SK-N-SH (cell line): ENCODE measurements at regions not wholly inside any gene's neighbourhood (a gene's known extent, or its start where the extent isn't known, plus 50 kb on each side); places are given as distances from the start of the nearest gene placed in this dataset.

Source experiments
- CTCF ChIA-PET: fragments of 300-600, 350-600 bp; formaldehyde crosslinking; extraction: SDS; loops from one replicate; lab custom pipeline; 2021; lab: Yijun Ruan, JAX
- POLR2A ChIA-PET: fragments of 350-600 bp; sonication (Branson Sonifier 250); formaldehyde crosslinking; extraction: SDS; loops from one replicate; lab custom pipeline; 2020; ENCODE audit warnings: antibody characterized with exemption, inconsistent platforms; lab: Yijun Ruan, JAX
- DNase-seq: peaks from one replicate; pipeline ENCODE4 v3.0.0; 2012
- H2AFZ ChIP-seq: fragments of 200-600 bp; sonication (generic); 2 replicates; pipeline ENCODE4 v1.8.1; 2016; ENCODE audit warnings: antibody characterized with exemption, mild to moderate bottlenecking, low read depth
- H3F3A ChIP-seq: fragments of 200-600 bp; sonication (generic); replicated peaks from 2 replicates; pipeline ENCODE3; 2016; ENCODE audit warnings: antibody characterized with exemption, mild to moderate bottlenecking; ENCODE audit not compliant: insufficient read depth
- H3K27ac ChIP-seq, 2 experiments: fragments of 200-500 bp in 1 of 2; fragments of 200-600 bp in 1 of 2; sonication (Bioruptor generic) in 1 of 2; sonication (generic), shearing (Covaris generic) in 1 of 2; 2 replicates each; pipeline versions ENCODE4 v1.5.1 to v1.6.1; 2014 to 2016; ENCODE audit warnings: low read depth in 2 of 2, inconsistent platforms in 1 of 2, low read length in 1 of 2, mild to moderate bottlenecking in 1 of 2, mixed read lengths in 1 of 2
- H3K27me3 ChIP-seq: fragments of 200-600 bp; sonication (generic), shearing (Covaris generic); 2 replicates; pipeline ENCODE4 v1.6.1; 2016; ENCODE audit warnings: mixed run types; ENCODE audit not compliant: insufficient read depth
- H3K36me3 ChIP-seq, 2 experiments: fragments of 200-500 bp in 1 of 2; fragments of 200-600 bp in 1 of 2; sonication (Bioruptor generic) in 1 of 2; sonication (generic) in 1 of 2; replicated peaks in 1 of 2; 2 replicates each; pipeline versions ENCODE3 to v1.5.1; 2014 to 2016; ENCODE audit warnings: low read length in 1 of 2, mild to moderate bottlenecking in 1 of 2; ENCODE audit not compliant: insufficient read depth in 2 of 2, control insufficient read depth in 1 of 2
- H3K4me1 ChIP-seq, 2 experiments: fragments of 200-500 bp in 1 of 2; fragments of 200-600 bp in 1 of 2; sonication (Bioruptor generic) in 1 of 2; sonication (generic), shearing (Covaris generic) in 1 of 2; 2 replicates each; pipeline versions ENCODE4 v1.5.1 to v1.6.1; 2014 to 2016; ENCODE audit warnings: low read depth in 1 of 2, low read length in 1 of 2, mixed run types in 1 of 2; ENCODE audit not compliant: insufficient read depth in 2 of 2, control insufficient read depth in 1 of 2
- H3K4me2 ChIP-seq: fragments of 200-600 bp; sonication (generic), shearing (Covaris generic); 2 replicates; pipeline ENCODE4 v1.6.1; 2017; ENCODE audit warnings: mixed run types
- H3K4me3 ChIP-seq, 2 experiments: fragments of 200-500 bp in 1 of 2; fragments of 200-600 bp in 1 of 2; sonication (Bioruptor generic) in 1 of 2; sonication (generic), shearing (Covaris generic) in 1 of 2; 2 replicates each; pipeline versions ENCODE4 v1.5.1 to v1.8.1; 2014 to 2016; ENCODE audit warnings: low read depth in 2 of 2, inconsistent platforms in 1 of 2, low read length in 1 of 2, mild to moderate bottlenecking in 1 of 2, mixed read lengths in 1 of 2, moderate library complexity in 1 of 2
- H3K79me2 ChIP-seq: fragments of 200-600 bp; sonication (generic); 2 replicates; pipeline ENCODE4 v1.8.1; 2017; ENCODE audit warnings: mild to moderate bottlenecking; ENCODE audit not compliant: insufficient read depth
- H3K9ac ChIP-seq: fragments of 200-600 bp; sonication (generic); 2 replicates; pipeline ENCODE4 v1.6.1; 2017; ENCODE audit warnings: mixed run types
- H3K9me2 ChIP-seq: fragments of 200-600 bp; sonication (generic); 2 replicates; pipeline ENCODE4 v1.6.1; 2017; ENCODE audit warnings: mixed run types
- H3K9me3 ChIP-seq: fragments of 200-600 bp; sonication (generic); 2 replicates; pipeline ENCODE4 v1.6.1; 2017; ENCODE audit warnings: mixed run types, mild to moderate bottlenecking, moderate library complexity
- H4K20me1 ChIP-seq: fragments of 200-600 bp; sonication (generic); 2 replicates; pipeline ENCODE4 v1.6.1; 2017; ENCODE audit warnings: mild to moderate bottlenecking, mixed run types; ENCODE audit not compliant: insufficient read depth
- CTCF ChIP-seq: fragments of 200-600 bp; sonication (generic); IDR thresholded peaks from 2 replicates; pipeline ENCODE4 v1.6.1; 2017; ENCODE audit warnings: antibody characterized with exemption, mild to moderate bottlenecking, moderate library complexity
- ELF1 ChIP-seq: IDR thresholded peaks from 2 replicates; pipeline ENCODE4 v1.4.0; 2012
- EP300 ChIP-seq, 2 experiments: IDR thresholded peaks; 2 replicates each; pipeline versions ENCODE4 v1.4.0 to v1.6.1; 2012; ENCODE audit warnings: borderline replicate concordance in 1 of 2, low read depth in 1 of 2, low read length in 1 of 2
- EZH2phosphoT487 ChIP-seq: fragments of 200-600 bp; sonication (generic); IDR thresholded peaks from 2 replicates; pipeline ENCODE4 v1.6.1; 2017; ENCODE audit warnings: low read depth, mixed run types, mild to moderate bottlenecking, antibody characterized with exemption, moderate library complexity, borderline replicate concordance
- FOSL2 ChIP-seq: IDR thresholded peaks from 2 replicates; pipeline ENCODE4 v1.4.0; 2012; ENCODE audit warnings: low read depth, mild to moderate bottlenecking, moderate library complexity, borderline replicate concordance
- GABPA ChIP-seq: IDR thresholded peaks from 2 replicates; pipeline ENCODE4 v1.4.0; 2012; ENCODE audit warnings: low read depth, mild to moderate bottlenecking
- GATA2 ChIP-seq: sonication (generic); formaldehyde crosslinking; IDR thresholded peaks from 2 replicates; pipeline ENCODE4 v1.5.0; 2020; ENCODE audit warnings: mild to moderate bottlenecking, missing genetic modification reagents
- JUND ChIP-seq: IDR thresholded peaks from 2 replicates; pipeline ENCODE4 v1.4.0; 2012
- MAX ChIP-seq: IDR thresholded peaks from 2 replicates; pipeline ENCODE4 v1.4.0; 2012; ENCODE audit warnings: low read depth
- MEF2A ChIP-seq: IDR thresholded peaks from 2 replicates; pipeline ENCODE4 v1.4.0; 2012; ENCODE audit warnings: low read depth, borderline replicate concordance
- NFIC ChIP-seq: IDR thresholded peaks from 2 replicates; pipeline ENCODE4 v1.4.0; 2012; ENCODE audit warnings: borderline replicate concordance
- POLR2AphosphoS5 ChIP-seq: IDR thresholded peaks from 2 replicates; pipeline ENCODE4 v1.6.1; 2012; ENCODE audit warnings: low read depth, low read length
- RAD21 ChIP-seq: IDR thresholded peaks from 2 replicates; pipeline ENCODE4 v1.6.1; 2012; ENCODE audit warnings: mild to moderate bottlenecking, low read length
- RFX5 ChIP-seq: IDR thresholded peaks from 2 replicates; pipeline ENCODE4 v1.6.1; 2012; ENCODE audit warnings: mild to moderate bottlenecking, improper control_type of control experiment, low read length
- TEAD4 ChIP-seq: IDR thresholded peaks from 2 replicates; pipeline ENCODE4 v1.4.0; 2012; ENCODE audit warnings: mild to moderate bottlenecking, borderline replicate concordance; ENCODE audit not compliant: insufficient read depth
- USF1 ChIP-seq: IDR thresholded peaks from 2 replicates; pipeline ENCODE4 v1.4.0; 2012; ENCODE audit warnings: low read depth, borderline replicate concordance
- WGBS: methylation state at CpG from one replicate; pipeline ENCODE4 v1.1.6; 2017; ENCODE audit warnings: low lambda C conversion rate; 5-methylcytosine and 5-hydroxymethylcytosine counted together

GRCh38 chr13:104648291-104648690 is 1582.1 kb upstream of the SLC10A2 start:
- Histone ChIP-seq H3K4me1 (no peaks in the 10 kb centered on the region), H3K27me3 (no peaks in the 10 kb centered on the region), H3K9me3 (no peaks in the 10 kb centered on the region), H3K9me2 (no peaks in the 10 kb centered on the region), H3K27ac (no peak overlapping the region), H3K79me2 (no peaks in the 10 kb centered on the region), H3K36me3 (no peaks in the 10 kb centered on the region), H3K4me3 (no peak overlapping the region), H3F3A (no peaks in the 10 kb centered on the region), H2AFZ (no peak overlapping the region), H3K4me2 (no peak overlapping the region), H4K20me1 (no peaks in the 10 kb centered on the region), H3K9ac (no peak overlapping the region)
- 74% methylated on average over 11 of the region's 11 CpGs for WGBS
- TF ChIP-seq CTCF: no peak
- no peak for TF ChIP-seq GABPA
- TF ChIP-seq EP300 (IDR thresholded peaks at IDR 0.05; ENCODE audit: borderline replicate concordance in 1 of 2, low read depth in 1 of 2, low read length in 1 of 2): no peak
- TF ChIP-seq GATA2 (CRISPR knock-in tag): no peak
- TF ChIP-seq TEAD4: no peak
- no peak for TF ChIP-seq ELF1
- no peak for TF ChIP-seq POLR2AphosphoS5
- TF ChIP-seq NFIC: no peak
- no peak for TF ChIP-seq FOSL2
- no peak for TF ChIP-seq MAX
- TF ChIP-seq EZH2phosphoT487: no peak
- CTCF ChIA-PET: no interaction called here
- POLR2A ChIA-PET: no interaction called here
- DNase-seq: no peak

GRCh38 chr13:104645786-104646185 is 1579.6 kb upstream of the SLC10A2 start:
- Histone ChIP-seq H3K79me2 (no peaks in the 10 kb centered on the region), H4K20me1 (no peaks in the 10 kb centered on the region), H3F3A (no peaks in the 10 kb centered on the region), H3K9me3 (no peaks in the 10 kb centered on the region), H3K9ac (no peak overlapping the region), H3K36me3 (no peaks in the 10 kb centered on the region), H2AFZ (no peak overlapping the region), H3K27me3 (no peaks in the 10 kb centered on the region)
- no peak for DNase-seq
- TF ChIP-seq JUND (no peak), RFX5 (no peak), NFIC (no peak), MEF2A (no peak), GABPA (no peak), FOSL2 (no peak), RAD21 (no peak), USF1 (no peak)
- TF ChIP-seq, all 33 proteins: peak for 0
- ChIA-PET CTCF (no interaction called here), POLR2A (no interaction called here)
- Histone ChIP-seq H3K4me2 (no peak overlapping the region), H3K9me2 (no peaks in the 10 kb centered on the region), H3K27ac (no peak overlapping the region), H3K4me1 (peaks cover 0 to 6% of the 10 kb centered on the region in 2 experiments; a peak in 2 of 4 replicates), H3K4me3 (no peak overlapping the region)
- 73% methylated on average over 4 of the region's 4 CpGs for WGBS
